Right renal pelvis (tissue), 4 donors: ENCODE measurements at regions not wholly inside any gene's neighbourhood (a gene's known extent, or its start where the extent isn't known, plus 50 kb on each side); places are given as distances from the start of the nearest gene placed in this dataset.

Source experiments
- DNase-seq, 4 donors: peaks; one replicate each; pipeline ENCODE4 v3.0.0-alpha.2; 2013; ENCODE audit warnings: low read depth in 4 of 4, low spot score in 3 of 4, missing footprints in 1 of 4

- DNase-seq: no peak
Observed at GRCh38 chr14:104337351-104337750, 199.0 kb downstream of the KIF26A start.

- DNase-seq: no peak
Observed at GRCh38 chr14:104339361-104339760, 201.0 kb downstream of the KIF26A start.

GRCh38 chr14:104339829-104340228 lies 201.4 kb downstream of the KIF26A start:
- DNase-seq: no peak

GRCh38 chr14:104341532-104342434 lies 203.4 kb downstream of the KIF26A start:
- peak; percentile 17 to 39 (median 32) for DNase-seq

- DNase-seq: peak; percentile 13 to 25 (median 20)
Observed at GRCh38 chr14:104342435-104343293, 204.3 kb downstream of the KIF26A start.

GRCh38 chr14:104343294-104343625 lies 204.9 kb downstream of the KIF26A start:
- no peak for DNase-seq

GRCh38 chr14:104343690-104344640 lies 205.6 kb downstream of the KIF26A start:
- DNase-seq: no peak

- no peak for DNase-seq
Observed at GRCh38 chr14:104344818-104345620, 206.6 kb downstream of the KIF26A start.

GRCh38 chr14:104345621-104346462 lies 207.5 kb downstream of the KIF26A start:
- DNase-seq: no peak

- DNase-seq: no peak
Observed at GRCh38 chr14:104346608-104347007, 208.2 kb downstream of the KIF26A start.

- no peak for DNase-seq
Observed at GRCh38 chr14:104348741-104349140, 210.4 kb downstream of the KIF26A start.

- no peak for DNase-seq
Observed at GRCh38 chr14:104349950-104350349, 211.6 kb downstream of the KIF26A start.

GRCh38 chr14:104350463-104351185 lies 212.2 kb downstream of the KIF26A start:
- peak in 2 of 4 donors; percentile 23 to 49 for DNase-seq

- no peak for DNase-seq
Observed at GRCh38 chr14:104351849-104352492, 213.6 kb downstream of the KIF26A start.

GRCh38 chr14:104352493-104353220 lies 214.3 kb downstream of the KIF26A start:
- DNase-seq: no peak

- DNase-seq: no peak
Observed at GRCh38 chr14:104353221-104353920, 215.0 kb downstream of the KIF26A start.
